Psoas muscle (tissue), 7 donors: ENCODE measurements at regions not wholly inside any gene's neighbourhood (a gene's known extent, or its start where the extent isn't known, plus 50 kb on each side); places are given as distances from the start of the nearest gene placed in this dataset.

ENCODE experiments used
- ATAC-seq, 4 donors: fragments of 200-7000 bp; cut with Tn5 transposase; one replicate each; pipeline ENCODE4 v1.9.1; 2020; ENCODE audit warnings: moderate library complexity in 3 of 4, mild to moderate bottlenecking in 2 of 4
- DNase-seq, 2 donors: peaks; one replicate each; pipeline ENCODE4 v3.0.0-alpha.2; 2020
- H3K27ac ChIP-seq: fragments of 200-600 bp; one replicate; pipeline ENCODE4 v1.8.0; 2022
- H3K27me3 ChIP-seq, 3 donors: fragments of 200-600 bp in 1 of 3; one replicate each; pipeline versions ENCODE4 v1.6.1 to v1.8.0; 2013 to 2022; ENCODE audit warnings: low read length in 2 of 3, mild to moderate bottlenecking in 2 of 3, moderate library complexity in 1 of 3; ENCODE audit not compliant: insufficient read depth in 3 of 3
- H3K36me3 ChIP-seq, 2 donors: fragments of 200-600 bp in 1 of 2; one replicate each; pipeline versions ENCODE4 v1.6.1 to v1.8.0; 2013 to 2022; ENCODE audit warnings: low read depth in 1 of 2, mild to moderate bottlenecking in 1 of 2, moderate library complexity in 1 of 2; ENCODE audit not compliant: insufficient read depth in 1 of 2
- H3K4me1 ChIP-seq: fragments of 200-600 bp; one replicate; pipeline ENCODE4 v1.8.0; 2022
- H3K4me3 ChIP-seq: fragments of 200-600 bp; one replicate; pipeline ENCODE4 v1.8.0; 2022; ENCODE audit warnings: mild to moderate bottlenecking
- H3K9me3 ChIP-seq: fragments of 200-600 bp; one replicate; pipeline ENCODE4 v1.8.0; 2022
- WGBS, 3 donors: extraction: QIAGEN DNeasy Blood & Tissue Kit; methylation state at CpG; one replicate each; pipeline versions ENCODE4 v1.1.6 to v1.1.7; 2013; 5-methylcytosine and 5-hydroxymethylcytosine counted together
- intact Hi-C, 2 donors: fragments of 100-400 bp; cut with DNase I; formaldehyde crosslinking; loops; one replicate each; pipeline versions ENCODE4 v1.11.0 to v1.14.2; 2022
- TF ChIP-seq, protein P1 (sequence below): fragments of 200-600 bp; IDR thresholded peaks from one replicate; pipeline ENCODE4 v1.8.0; 2022; ENCODE audit warnings: antibody characterized with exemption
- donor health status: healthy with polysubstance abuse.
- donor health status: DM: no; HTN: no; CAD: no; lungs with moderate emphysema.
- donor health status: Bipolar disorder and iron deficiency.
- donor health status: healthy.
- donor health status: DM: yes; HTN: yes; CAD: no.
- donor health status: DM: no; HTN: no; CAD: no.
- donor health status: DM: yes; HTN: yes; CAD: no.

GRCh38 chr17:70769956-70770355, 600.6 kb downstream of the KCNJ2 start:
- Histone ChIP-seq H3K9me3 (no peaks in the 10 kb centered on the region), H3K4me3 (no peak overlapping the region), H3K27ac (no peak overlapping the region), H3K36me3 (no peaks in the 10 kb centered on the region), H3K4me1 (no peaks in the 10 kb centered on the region), H3K27me3 (no peaks in the 10 kb centered on the region)
- 48 to 77% (median 63%) methylated on average over 1 of the region's 1 CpG for WGBS, 3 donors
- no peak for DNase-seq
- intact Hi-C loops = loop anchor here in 1 of 2 donors (10.0 kb wide), 1 partner anchor 1765 kb away; no protein-coding TSS in a partner anchor
- ATAC-seq = no peak
- TF ChIP-seq, protein P1, sequence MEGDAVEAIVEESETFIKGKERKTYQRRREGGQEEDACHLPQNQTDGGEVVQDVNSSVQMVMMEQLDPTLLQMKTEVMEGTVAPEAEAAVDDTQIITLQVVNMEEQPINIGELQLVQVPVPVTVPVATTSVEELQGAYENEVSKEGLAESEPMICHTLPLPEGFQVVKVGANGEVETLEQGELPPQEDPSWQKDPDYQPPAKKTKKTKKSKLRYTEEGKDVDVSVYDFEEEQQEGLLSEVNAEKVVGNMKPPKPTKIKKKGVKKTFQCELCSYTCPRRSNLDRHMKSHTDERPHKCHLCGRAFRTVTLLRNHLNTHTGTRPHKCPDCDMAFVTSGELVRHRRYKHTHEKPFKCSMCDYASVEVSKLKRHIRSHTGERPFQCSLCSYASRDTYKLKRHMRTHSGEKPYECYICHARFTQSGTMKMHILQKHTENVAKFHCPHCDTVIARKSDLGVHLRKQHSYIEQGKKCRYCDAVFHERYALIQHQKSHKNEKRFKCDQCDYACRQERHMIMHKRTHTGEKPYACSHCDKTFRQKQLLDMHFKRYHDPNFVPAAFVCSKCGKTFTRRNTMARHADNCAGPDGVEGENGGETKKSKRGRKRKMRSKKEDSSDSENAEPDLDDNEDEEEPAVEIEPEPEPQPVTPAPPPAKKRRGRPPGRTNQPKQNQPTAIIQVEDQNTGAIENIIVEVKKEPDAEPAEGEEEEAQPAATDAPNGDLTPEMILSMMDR = no peak

DNA sequence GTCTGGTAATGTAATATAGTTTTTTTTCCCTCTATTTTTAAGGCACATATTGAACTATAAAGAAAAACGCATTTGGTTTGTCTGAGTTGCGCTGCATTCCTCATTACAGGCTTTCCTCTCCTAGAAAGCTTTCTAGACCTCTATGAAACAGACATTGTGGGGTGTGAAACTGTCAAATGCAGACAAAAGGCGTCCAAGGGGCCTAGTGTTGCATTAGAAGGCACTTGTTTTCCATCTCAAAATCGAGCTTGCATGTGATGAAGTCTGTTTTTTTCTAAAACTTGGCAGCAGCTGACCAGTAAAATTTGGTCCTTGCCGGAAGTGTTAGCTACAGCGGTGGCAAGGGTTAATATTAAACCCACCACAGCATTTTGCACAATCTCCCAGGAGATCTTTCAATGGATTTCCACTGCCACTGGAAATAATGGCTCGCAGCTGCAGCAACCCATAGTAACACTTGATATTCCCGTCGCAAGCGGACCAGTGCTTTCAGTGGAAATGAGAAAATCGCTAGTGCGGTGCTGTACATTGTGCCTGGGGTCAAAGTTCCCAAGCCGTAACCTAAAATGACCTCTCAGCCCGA, 602.6 kb downstream of the KCNJ2 start:
- no peak for ATAC-seq

GRCh38 chr17:70772761-70773160, 603.4 kb downstream of the KCNJ2 start:
- TF ChIP-seq, protein P1 = no peak
- intact Hi-C loops = no loop called here
- ATAC-seq = no peak

More for the DNA sequence above, 602.6 kb downstream of the KCNJ2 start:
- no peak overlapping the region for H3K4me3 ChIP-seq
- H3K27me3 ChIP-seq = no peaks in the 10 kb centered on the region
- no peaks in the 10 kb centered on the region for H3K36me3 ChIP-seq
- WGBS, 3 donors = 58 to 66% (median 64%) methylated on average over 14 of the region's 14 CpGs
- H3K4me1 ChIP-seq = no peaks in the 10 kb centered on the region
- TF ChIP-seq, protein P1 = no peak
- DNase-seq = no peak
- intact Hi-C loops = no loop called here
- H3K27ac ChIP-seq = no peak overlapping the region
- H3K9me3 ChIP-seq = no peaks in the 10 kb centered on the region

DNA sequence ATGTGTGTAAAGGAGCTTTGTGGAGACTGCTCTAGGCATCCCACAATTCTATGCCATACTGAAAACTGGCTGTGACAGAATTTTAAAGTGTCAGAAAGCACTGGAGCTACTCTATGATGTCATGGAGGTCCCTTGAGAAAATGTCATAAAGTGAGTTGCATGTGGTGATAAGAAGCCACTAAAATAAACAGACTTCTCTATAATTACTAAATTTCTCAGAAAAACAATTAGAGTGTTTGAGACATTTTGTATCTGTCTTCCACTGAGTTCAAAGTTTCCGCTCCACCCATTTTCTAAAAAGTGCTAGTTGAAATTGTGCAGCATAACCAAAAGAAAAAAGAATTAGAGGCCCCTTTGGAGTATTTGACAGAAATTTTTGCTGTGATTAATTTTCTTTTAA, 603.9 kb downstream of the KCNJ2 start:
- 97 to 100% (median 98%) methylated on average over 1 of the region's 1 CpG for WGBS, 3 donors
- no peak for DNase-seq
- intact Hi-C loops = no loop called here
- TF ChIP-seq, protein P1 = no peak
- H3K4me3 ChIP-seq = no peak overlapping the region
- peaks cover 0 to 2% (median 0%) of the 10 kb centered on the region in 3 donors for H3K27me3 ChIP-seq
- no peak overlapping the region for H3K27ac ChIP-seq
- no peak for ATAC-seq
- no peaks in the 10 kb centered on the region for H3K36me3 ChIP-seq
- H3K9me3 ChIP-seq = no peaks in the 10 kb centered on the region
- no peaks in the 10 kb centered on the region for H3K4me1 ChIP-seq

More at GRCh38 chr17:70772761-70773160, 603.4 kb downstream of the KCNJ2 start:
- 49 to 60% (median 57%) methylated on average over 7 of the region's 7 CpGs for WGBS, 3 donors
- Histone ChIP-seq H3K36me3 (no peaks in the 10 kb centered on the region), H3K27me3 (no peaks in the 10 kb centered on the region), H3K9me3 (no peaks in the 10 kb centered on the region), H3K4me1 (no peaks in the 10 kb centered on the region), H3K27ac (no peak overlapping the region), H3K4me3 (no peak overlapping the region)
- DNase-seq = no peak
